ENCODE measurements at regions not wholly inside any gene's neighbourhood (a gene's known extent, or its start where the extent isn't known, plus 50 kb on each side); places are given as distances from the start of the nearest gene placed in this dataset.

DNA sequence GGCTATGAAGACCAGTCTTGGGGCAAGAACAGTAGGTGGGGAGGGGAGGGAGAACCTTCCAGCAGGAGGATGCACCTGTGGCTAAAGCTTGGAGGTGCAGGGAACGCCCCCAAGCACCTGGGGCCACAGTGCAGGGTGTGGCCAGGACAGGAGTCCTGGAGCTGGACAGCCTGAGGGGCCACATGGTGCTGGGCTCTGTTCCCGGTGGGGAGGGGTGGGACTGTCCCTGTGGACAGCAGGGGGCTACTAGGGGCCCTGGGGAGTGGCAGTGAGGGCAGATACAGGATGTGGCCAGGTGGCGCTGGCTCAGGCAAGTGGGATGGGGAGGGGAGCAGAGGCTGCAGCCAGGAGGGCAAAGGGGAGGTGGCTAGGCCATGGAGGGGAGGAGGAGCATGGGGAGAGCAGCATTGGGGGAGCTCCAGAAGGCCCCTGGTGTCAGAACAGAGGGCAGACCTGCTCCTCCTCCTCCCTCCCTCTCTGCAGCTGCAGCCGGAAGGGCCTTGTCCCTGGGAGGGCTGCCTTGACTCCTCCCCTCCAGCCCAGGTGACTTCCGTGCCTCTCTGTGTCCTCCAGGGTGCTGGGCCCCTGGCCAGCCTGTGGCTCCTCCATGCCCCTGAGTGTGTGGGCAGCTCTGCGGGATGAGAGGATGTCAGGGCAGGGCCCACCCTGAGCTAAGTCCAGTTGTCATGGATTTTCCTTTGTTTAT is 68.4 kb upstream of the DLK1 start:
- DNase-seq (ENCODE audit: low spot score): no peak

DNA sequence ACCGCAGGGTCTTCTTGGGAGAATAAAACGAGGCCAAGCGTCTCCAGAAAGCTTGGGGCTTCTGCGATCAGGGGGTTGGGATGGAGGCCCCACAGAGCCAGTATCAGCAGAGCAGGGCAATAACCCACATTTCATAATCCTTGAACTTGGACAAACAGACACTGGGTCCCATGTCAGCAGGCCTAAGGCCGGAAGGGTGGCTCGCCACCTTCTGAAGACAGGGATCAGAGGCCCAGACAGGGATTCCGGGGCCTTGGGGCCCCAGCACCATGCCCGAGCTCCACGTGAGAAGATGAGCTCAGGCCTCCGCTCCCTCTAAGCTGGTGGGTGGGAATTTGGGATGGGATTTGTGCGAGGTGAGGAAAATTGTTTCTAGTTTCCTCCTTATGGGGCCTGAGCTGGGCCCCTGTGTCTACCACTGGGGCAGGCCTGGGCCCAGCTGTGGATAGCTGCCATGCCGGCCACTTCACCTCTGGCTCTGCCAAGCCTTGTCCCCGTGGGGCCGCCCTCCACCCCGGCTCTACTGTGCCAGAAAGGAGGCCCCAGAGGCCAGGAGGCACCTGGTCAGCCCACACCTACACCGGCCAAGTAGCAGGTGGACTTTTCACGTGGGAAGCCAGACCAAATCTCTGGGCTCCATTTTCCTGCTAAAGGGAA is 67.2 kb upstream of the DLK1 start:
- no peak for DNase-seq (ENCODE audit: low spot score)

DNA sequence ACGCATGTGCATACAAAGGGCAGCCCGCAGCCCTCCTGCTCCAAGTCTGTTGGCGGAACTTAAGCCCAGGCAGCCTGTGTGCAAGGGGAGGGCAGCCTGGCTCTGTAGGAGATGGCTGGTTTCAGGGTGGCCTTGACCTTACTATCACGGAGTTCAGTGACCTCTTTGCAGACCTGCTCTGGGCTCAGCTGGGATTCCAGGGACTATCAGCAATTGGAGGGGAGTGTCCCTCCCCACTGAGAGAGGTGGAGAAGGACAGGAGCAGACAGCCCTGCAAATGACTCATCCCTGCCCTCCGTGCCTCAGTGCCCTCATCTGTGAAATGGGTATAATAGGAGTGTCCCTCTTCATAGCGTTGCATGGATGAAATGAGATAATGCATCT is 66.2 kb upstream of the DLK1 start:
- no peak for DNase-seq (ENCODE audit: low spot score)

DNA sequence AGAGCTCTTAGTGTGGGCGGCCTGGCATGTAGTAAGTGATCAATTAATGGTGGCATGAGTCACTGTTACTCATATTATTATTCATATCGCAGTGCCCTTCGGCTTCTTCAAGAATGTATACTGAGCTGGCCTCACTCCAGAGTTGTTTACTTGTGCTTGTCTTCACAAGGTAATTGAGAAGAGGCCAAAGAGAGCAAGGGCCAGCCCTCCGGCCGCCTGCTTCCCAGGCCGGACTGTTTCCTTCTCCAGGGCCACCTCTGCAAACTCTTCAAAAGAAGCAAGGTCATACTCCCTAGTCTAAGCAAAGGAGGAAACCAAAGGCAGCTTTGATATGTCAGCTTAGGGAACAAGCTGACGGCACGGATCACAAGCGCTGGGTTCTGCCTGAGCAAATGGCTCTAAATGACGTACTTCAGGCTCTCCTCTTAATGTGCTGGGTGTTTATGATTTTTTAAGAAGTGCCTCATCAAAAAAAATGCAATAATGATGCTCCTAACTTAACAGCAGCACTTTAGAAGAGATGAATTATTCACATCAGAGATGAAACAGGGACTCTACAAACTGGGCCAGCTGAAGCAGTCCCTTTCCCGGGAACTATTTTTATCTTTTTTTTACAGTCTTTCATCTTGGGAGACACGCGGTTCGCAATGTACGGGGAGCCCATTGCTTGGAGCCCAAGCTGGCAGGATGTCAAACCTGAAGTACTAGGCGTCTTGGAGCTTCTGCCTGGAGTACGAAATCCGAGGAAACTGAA is 65.6 kb upstream of the DLK1 start:
- no peak for DNase-seq (ENCODE audit: low spot score)

DNA sequence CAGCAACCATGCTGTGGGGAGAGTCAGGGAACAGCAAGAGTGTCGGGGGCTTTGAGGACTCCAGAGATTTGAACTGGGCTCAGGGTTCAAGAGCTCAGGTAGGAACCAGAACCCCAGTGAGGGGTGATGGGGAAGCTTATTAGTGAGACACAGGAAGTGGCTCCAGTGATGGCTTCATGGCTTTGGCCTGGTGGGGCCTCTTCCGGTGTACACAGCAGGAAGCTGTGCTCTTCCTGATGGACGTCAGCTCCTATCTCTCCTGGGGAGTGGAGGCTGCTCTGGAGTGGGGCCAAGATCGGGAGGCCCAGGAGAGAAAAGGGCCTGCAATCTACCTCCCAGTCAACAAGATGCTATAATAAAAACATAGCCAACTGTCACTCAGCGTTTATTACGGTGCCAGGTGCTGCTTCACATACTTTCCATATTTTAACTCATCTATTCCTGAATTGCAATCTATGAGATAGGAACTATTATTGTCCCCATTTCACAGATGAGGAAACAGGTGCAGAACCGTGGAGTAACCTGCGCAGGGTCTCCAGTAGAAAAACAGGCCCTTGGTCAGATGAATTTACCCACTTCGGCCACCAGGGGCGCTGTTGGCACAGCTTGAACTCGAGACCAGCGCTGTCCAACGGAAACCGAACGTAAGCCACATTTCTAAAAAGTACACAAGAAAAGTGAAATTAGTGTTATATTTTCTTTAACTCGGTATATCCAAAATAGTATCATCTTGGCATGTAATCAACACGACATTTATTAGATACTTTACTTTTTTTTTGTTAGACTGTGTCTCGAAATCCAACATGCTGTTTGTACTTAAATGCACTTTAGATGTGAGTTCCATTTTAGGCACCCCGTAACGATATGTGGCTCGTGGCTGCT is 63.6 kb upstream of the DLK1 start:
- peak; percentile 82 for DNase-seq (ENCODE audit: low spot score)

DNA sequence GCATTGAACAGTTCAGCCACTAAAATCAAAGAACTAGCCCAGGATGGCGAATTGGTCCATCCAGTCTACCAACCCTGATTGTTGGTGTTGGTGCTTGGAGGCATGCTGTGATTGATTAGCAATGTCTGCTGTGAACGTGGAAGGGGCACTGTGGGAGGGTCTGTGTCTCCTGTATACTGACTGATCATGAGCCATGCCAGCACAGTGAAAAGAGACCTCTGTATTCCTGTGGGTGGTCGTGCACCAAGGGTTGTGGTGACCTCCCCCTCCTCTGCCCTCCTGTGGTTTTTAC is 63.0 kb upstream of the DLK1 start:
- no peak for DNase-seq (ENCODE audit: low spot score)

DNA sequence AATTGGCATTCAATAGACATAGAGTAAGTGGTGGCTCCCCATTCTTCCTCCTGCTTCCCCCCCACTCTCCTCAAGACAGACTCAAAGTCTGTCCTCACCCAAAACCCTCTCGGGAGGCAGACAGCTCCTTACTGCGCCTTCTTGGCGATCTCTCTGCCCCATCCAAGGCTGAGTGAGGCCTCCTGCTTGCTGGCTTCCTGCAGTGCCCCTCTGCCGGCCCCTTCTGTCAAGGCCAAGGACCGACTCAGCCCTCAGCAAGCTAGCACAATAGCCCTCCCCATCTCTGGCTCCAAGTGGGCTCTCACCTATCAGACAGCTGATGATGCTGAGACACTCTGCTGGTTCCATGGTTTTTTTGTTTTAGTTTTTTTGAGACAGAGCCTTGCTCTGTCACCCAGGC is 62.5 kb upstream of the DLK1 start:
- DNase-seq (ENCODE audit: low spot score): no peak

DNA sequence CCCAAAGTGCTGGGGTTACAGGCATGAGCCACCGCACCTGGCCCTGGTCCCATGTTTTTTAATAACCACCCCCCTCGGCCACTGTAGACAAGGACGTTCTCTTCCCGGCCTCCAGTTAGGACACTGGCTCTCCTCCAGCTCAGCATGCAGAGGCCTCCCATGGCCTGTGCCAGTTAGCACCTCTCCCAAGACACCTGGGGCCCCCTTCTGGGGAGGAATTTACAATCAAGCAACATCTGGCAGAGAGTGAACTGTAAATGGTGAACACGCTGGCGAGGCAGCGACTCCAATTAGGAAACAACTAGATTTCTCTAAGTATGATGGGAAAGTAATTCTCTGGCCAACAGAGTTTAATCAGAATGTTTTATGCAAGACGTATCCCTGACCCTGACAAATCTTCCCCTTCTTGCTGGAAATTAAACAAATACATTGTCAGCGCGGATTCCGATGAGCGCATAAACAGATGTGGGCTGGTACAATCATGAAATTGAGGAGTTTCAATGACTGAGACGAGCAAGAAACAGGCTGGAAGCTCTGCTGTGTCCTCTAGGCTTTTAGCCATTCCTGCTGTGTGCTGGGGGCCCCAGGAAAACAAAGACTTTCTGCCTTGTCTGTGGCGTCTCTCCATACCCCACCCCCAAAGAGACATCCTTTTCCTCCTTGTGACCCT is 61.7 kb upstream of the DLK1 start:
- no peak for DNase-seq (ENCODE audit: low spot score)

DNA sequence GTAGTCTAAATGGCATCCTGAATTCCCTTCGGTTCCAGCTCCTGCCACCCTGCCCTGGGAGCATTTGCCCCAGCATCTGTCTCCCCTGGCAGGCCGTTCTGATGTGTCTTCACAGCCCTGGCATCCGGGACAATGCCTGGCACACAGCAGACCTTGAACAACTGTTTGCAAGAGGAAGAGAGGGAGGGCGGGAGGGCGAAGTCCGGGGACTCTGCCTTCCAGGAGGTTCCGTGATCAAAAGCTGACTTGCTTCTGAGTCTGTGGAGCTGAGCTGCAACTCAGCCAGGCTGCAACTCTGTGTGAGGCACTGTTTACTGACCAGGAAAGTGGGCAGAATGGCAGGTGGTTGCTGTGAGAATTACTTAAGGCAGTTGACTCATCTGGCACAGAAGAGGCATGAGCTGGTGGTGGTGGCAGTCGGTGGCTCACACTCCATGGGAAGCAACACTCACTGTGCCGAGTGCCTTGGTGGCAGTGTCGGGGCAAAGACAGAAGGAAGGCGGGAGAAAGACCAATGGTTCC is 61.1 kb upstream of the DLK1 start:
- no peak for DNase-seq (ENCODE audit: low spot score)

DNA sequence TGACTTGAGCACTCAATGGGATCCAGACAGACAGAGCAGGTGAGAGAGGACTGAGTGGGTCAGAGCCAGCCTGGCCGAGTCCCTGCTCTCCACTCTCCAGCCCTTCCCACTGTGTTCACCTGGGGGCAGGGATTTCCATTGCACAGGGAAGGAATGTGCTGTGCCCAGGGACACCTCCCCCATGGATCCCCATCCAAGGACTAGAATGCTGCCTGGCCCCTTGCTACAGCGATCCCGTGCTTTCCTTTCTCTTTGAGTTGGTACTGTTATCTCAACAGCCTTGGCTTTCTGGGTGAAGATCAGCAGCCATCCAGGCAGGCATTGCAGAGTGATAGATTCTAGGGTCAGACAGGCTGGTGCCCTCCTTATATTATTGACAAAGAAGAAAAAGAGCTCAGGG is 60.3 kb upstream of the DLK1 start:
- no peak for DNase-seq (ENCODE audit: low spot score)

DNA sequence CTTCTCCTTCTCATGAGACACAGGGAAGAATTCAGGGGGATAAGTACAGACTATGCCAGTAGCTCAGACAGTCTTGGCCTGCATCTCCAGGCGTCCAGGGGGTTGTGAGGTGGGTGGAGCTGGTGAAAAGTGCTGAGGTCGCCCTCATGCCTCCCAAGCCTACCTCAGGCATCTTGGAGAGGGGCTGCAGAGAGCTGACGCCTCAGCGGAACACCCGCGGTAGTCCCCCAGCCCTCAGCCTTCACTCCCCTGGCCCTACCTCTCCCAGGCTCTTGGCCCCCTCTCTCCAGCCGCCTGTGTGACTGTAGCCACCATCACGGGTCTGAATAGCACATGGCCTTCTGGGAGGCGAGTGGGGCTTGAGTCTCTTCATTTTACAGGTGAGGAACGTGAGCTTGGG is 59.8 kb upstream of the DLK1 start:
- no peak for DNase-seq (ENCODE audit: low spot score)

DNA sequence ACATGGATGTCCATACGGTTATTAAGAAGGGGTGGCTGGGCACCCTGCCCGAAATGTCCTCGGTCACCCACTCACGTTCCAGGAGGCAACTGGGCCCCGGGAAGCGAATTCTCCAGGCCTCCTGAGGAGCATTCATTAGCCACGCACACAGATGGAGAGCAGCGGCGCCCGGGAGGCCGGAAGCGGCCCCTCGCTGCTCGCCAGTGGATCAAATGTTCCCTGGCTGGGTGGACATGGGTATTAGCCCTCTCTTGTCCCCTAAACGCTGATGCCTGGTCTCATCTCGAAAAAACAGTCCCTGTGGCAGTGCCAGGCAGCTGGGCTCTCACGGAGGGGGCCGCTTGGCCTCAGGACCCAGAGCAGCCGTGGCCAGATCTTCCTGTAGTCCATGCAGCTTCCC is 59.0 kb upstream of the DLK1 start:
- no peak for DNase-seq (ENCODE audit: low spot score)

DNA sequence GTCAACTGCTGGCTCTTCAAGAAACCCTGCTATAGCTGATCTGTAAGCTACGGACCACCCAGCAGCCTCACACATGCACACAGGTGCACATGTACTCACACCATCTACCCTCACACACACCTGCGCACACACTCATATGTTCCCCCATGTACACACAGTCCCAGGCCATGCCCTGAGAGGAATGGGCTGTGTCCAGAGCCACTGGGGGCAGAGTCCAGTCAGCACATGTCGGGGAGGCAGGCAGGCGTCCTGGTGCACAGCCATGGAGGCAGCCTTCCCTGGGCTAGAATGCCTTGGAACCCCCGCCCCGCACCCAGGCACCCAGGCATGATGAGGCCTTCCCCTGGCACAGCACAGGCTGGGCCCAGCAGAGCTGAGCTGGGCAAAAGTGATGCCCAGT is 58.3 kb upstream of the DLK1 start:
- DNase-seq (ENCODE audit: low spot score): no peak

DNA sequence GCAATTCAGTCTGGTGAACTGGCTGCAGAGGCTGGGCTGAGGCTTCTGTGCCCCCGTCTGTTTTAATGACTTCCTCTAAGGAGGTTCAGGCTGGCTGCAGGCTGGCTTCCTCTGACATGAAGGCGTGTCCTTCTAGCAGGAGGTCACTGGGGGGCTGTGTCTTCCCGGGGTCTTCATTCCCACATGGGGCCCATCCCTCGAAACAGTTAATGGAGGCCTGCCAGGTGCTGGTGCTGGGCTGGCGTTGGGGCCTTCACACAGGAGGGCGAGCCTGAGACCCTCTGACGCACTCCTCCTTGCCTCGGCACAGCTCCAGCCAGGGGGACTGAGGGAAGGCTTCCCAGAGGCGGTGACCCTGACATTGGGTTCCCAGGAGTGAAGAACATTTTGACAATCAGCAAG is 57.7 kb upstream of the DLK1 start:
- no peak for DNase-seq (ENCODE audit: low spot score)

DNA sequence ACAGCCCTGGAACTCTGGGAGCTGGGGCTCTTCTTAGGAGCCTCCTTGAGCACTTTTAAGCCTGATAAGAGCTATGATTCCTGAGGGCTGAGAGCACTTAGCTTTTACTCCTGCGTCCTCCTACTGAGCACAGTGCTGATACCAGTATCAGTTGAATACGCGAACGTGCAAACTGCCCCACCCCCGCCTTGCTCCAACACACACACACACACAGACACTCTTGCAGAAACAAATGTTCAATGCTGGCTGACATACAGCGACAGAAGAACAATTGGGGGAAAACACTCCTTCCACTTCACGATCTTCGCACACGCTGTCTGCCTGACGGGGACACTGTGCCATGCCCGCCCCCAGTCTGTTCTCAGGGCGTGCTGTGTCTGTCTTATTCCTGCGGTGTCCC is 57.2 kb upstream of the DLK1 start:
- no peak for DNase-seq (ENCODE audit: low spot score)

DNA sequence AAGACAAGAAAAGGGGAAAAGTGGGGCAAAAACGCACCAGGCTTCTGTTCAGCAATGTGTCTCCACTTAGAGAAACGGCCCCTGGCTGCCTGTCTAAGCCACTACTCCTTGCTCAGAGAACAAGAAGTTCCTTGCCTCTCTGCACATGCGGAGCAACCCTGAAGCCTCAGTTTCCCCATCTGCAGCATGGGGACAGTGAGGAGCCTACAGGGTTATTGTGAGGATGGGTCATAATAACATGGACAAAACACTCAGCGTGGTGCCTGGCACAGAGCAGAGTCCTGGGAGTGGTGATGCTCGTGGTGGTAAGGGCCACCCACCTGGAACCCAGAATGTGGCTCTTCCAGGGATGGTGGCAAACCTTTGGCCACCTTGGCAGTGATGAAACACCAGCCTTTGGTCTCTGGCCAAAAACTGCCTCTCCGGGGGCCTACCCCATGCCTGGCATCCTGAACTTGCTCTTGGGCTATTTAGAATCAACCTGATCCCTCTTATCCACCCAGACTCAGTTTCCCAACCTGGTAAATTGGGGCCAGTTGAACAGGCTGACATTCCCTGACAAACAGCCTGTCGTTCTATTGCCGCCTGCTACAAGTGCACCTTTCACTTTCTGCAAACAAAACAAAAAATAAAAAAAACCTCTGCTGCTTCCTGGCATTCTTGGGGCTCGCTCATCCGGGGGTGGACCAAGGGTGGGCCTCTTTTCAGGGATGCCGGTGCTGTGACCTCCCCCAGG is 56.5 kb upstream of the DLK1 start:
- DNase-seq (ENCODE audit: low spot score): no peak

DNA sequence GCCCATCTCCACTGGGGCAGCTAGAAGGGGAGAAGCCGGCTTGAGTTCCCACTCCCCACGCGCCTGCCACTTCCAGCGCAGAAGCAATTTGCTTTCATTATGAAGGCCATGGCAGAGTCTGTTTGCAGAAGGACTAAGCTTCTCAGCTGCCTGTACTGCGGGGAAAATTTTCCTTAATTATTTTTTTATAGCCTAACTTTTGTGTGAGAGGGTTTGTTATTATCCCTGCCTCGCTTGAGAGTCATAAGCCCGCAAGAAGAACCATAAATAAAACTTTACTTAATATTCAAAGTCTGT is 56.0 kb upstream of the DLK1 start:
- no peak for DNase-seq (ENCODE audit: low spot score)

DNA sequence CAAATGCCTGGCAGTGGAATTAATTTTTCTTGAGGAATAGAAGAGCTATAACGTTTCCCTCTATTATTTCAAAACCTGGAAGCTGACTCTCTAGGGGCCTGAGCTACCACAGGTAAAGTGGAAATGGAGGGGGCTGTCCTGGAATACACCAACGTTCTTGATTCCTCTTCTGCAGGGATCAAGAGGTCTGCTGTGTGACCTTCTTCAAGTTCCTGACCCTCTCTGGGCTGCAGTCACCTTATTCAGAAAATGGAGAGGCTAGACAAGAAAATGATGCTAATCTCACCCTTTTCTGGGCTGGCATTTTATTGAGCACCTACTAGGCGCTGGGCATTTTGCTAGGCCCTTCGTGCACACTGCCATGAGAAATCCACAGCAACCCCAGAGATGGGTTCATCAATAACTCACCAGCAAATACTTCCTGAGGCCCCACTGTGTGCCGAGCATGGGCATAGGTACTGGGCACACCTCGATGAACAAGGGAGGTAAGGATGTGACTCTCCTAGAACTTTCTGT is 55.2 kb upstream of the DLK1 start:
- DNase-seq (ENCODE audit: low spot score): no peak

DNA sequence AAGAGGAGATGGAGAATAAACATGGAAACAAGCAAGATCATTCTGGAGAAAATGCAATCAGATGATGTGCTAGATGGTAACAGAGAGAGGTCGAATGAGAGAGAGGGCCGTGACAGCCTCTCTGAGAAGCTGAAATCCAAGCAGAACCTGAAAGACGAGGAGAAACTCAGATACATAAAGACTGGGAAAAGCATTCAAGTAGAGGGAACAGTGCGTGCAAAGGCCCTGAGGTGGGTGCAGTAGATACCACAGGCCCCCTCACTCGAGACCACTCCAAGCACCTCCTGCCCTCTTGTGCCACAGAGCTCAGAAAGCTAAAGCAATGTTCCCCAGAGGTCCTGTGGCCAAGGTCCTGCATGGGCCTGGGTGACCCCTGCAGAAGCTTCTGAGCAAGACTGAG is 54.8 kb upstream of the DLK1 start:
- DNase-seq (ENCODE audit: low spot score): no peak

DNA sequence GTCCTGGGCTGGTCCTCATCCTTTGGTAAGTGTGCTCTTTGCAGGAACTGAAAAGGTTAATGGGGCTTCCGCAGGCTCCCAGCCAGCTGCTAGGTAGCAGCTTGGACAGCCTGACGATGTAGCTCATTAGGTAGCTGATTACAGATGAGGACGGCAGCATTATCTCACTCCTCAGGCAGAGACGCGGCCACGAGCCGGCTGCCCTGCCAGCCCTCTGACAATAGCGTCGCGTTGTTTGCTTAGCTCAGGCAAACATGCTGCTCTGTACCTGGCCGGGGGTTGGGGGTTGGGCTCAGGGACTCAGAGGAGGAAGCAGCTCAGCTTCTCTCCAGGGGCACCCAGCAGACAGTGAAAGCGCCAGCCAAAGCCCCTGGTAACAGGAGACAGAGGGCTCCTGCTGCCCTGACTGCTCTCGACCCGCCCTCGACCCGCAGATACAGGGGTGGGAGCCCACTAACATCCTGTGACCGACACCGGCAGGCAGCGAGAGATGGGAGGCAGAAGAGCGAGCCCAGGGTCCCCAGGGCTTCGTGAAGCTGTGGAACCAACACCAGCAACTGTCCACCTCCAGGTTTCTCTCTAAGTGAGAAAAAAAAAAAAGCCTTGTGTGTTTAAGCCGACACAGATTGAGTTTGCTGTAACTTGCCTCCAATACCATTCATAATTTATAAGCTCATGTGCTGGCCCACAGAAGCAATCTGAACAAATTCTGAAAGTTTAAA is 53.4 kb upstream of the DLK1 start:
- DNase-seq (ENCODE audit: low spot score): no peak

DNA sequence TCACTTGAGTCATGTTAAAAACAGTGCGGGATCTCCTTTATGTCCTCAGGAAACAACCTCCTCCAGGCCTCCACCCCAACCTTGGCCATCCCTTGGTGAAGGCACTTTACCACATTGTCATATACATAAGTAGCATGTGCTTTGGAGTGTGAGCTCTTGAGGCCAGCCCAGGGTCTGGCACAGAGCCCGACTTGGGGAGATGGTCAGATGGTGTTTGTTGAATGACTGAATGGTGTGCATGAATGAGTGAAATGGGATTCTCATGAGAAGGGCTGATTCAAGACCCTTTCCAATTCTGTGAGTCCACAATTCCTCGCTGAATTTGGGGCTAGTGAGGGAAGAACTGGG is 52.9 kb upstream of the DLK1 start:
- DNase-seq (ENCODE audit: low spot score): no peak
